ENCODE measurements at regions not wholly inside any gene's neighbourhood (a gene's known extent, or its start where the extent isn't known, plus 50 kb on each side); places are given as distances from the start of the nearest gene placed in this dataset.

DNA sequence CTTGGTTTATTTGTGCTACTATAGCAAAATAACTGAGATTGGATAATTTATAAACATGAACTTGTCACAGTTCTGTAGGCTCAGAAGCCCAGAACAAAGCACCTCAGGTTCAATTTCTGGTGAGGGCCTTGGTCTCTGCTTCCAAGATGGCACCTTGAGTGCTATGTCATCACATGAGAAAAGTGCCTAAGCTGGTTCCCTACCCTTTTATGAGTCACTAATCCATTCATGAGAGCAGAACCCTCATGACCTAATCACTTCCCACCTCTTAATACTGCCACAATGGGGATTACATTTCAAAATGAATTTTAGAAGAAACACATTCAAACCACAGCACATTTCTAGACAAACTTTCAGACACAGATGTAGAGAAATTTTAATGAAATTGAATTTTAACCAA is 98.2 kb upstream of the PRSS3 start:
- TF ChIP-seq POLR2AphosphoS5 (IDR thresholded peaks at IDR 0.05) = no peak
- TF ChIP-seq, protein P1, sequence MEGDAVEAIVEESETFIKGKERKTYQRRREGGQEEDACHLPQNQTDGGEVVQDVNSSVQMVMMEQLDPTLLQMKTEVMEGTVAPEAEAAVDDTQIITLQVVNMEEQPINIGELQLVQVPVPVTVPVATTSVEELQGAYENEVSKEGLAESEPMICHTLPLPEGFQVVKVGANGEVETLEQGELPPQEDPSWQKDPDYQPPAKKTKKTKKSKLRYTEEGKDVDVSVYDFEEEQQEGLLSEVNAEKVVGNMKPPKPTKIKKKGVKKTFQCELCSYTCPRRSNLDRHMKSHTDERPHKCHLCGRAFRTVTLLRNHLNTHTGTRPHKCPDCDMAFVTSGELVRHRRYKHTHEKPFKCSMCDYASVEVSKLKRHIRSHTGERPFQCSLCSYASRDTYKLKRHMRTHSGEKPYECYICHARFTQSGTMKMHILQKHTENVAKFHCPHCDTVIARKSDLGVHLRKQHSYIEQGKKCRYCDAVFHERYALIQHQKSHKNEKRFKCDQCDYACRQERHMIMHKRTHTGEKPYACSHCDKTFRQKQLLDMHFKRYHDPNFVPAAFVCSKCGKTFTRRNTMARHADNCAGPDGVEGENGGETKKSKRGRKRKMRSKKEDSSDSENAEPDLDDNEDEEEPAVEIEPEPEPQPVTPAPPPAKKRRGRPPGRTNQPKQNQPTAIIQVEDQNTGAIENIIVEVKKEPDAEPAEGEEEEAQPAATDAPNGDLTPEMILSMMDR (IDR thresholded peaks at IDR 0.05) = no peak
